ENCODE measurements at regions not wholly inside any gene's neighbourhood (a gene's known extent, or its start where the extent isn't known, plus 50 kb on each side); places are given as distances from the start of the nearest gene placed in this dataset.

- DNase-seq: peak; percentile 31 to 52
Observed at GRCh38 chr3:56862352-56863062, 60.8 kb upstream of the ARHGEF3 start.

- DNase-seq: no peak
Observed at GRCh38 chr3:56861511-56861910, 59.8 kb upstream of the ARHGEF3 start.

DNA sequence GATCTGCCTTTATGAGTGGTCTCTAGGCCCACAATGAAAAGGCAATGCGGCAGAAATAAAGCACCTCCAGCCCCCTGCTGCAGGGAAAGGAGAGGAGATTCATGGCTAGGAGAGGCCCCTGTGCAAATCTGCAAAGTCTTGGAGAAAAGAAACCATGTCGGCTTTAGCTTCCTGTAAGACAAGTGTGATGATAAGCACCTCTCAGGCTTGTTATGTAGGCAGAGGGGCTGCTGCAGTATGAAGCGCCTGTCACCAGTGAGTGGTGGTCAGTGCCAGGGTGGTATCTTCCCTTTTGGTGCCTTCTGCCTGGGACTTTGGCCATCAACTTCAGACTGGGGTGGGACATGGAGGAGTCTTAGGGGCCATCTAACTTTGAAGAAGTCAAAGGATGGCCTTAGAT is 59.2 kb upstream of the ARHGEF3 start:
- DNase-seq: no peak

- DNase-seq: no peak
Observed at GRCh38 chr3:56860351-56860750, 58.6 kb upstream of the ARHGEF3 start.

- peak in 1 of 2 donors; percentile 5 for DNase-seq
Observed at GRCh38 chr3:56858331-56858730, 56.6 kb upstream of the ARHGEF3 start.

DNA sequence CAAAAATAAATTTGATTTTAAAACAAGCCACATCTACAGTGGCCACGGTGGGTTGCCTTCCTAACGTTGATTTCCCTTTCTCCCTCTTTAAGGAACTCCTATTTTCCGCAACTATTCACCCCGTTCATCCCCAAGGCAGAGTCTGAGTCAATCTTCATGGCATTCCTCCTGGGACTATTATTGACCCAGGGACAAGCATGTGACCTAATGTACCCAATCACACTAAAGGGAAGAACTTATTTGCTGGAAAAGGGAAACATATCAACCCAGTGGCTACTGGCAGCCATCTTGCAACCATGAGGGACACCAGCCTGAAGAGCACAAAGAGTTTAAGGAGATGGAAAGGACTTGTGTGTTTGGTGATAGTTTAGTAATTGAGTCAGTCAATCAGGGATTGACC is 55.4 kb upstream of the ARHGEF3 start:
- DNase-seq: no peak

- no peak for DNase-seq
Observed at GRCh38 chr3:56856752-56857151, 55.0 kb upstream of the ARHGEF3 start.

GRCh38 chr3:56855856-56856512 is 54.2 kb upstream of the ARHGEF3 start:
- DNase-seq: peak; percentile 52 to 71

DNA sequence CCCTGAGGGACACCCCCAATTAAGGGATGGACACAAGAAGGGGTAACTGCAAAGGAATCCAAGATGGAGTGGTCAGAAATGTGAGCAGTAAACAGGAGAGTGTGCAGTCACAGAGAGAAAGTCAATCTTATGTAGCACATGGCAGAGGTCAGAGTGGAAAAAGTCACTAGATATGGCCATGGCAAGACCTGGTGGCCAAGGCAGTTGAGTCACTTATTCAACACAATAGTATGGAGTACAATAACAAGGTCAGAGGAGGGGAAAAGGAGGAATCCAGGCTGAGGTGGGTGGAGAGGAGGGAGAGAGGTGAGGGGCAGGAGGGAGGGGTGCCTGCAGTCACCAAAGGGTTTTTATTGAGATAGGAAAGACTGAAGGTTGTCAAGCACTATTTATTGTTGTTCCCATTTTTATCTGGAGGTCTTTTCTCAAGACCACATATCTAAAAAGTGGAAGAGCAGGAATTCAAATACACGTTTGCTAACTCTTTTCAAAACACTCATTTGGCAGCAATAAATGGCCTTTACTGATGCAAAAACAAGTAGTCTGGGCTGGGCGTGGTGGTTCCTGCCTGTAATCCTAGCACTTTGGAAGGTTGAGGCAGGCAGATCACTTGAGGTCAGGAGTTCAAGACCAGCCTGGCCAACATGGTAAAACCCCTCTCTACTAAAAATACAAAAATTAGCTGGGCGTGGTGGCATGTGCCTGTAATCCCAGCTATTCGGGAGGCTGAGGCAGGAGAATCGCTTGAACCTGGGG is 53.3 kb upstream of the ARHGEF3 start:
- no peak for DNase-seq

- no peak for DNase-seq
Observed at GRCh38 chr3:56851966-56852884, 50.5 kb upstream of the ARHGEF3 start.

Data from hippocampal formation (tissue), 2 donors.